Uterus (tissue), 3 donors: ENCODE measurements at regions not wholly inside any gene's neighbourhood (a gene's known extent, or its start where the extent isn't known, plus 50 kb on each side); places are given as distances from the start of the nearest gene placed in this dataset.

ENCODE experiments used
- DNase-seq, 2 donors: peaks; one replicate each; pipeline ENCODE4 v3.0.0-alpha.2; 2019 to 2020
- H3K27ac ChIP-seq, 2 donors: fragments of 200-600 bp; sonication (generic); 1 replicate in 1 of 2; 2 replicates in 1 of 2; pipeline ENCODE4 v1.5.1; 2016 to 2018
- H3K27me3 ChIP-seq, 2 donors: fragments of 200-600 bp; sonication (generic); one replicate each; pipeline ENCODE4 v1.5.1; 2018 to 2019; ENCODE audit warnings: control low read depth in 1 of 2
- H3K36me3 ChIP-seq, 2 donors: fragments of 200-600 bp; sonication (generic); one replicate each; pipeline ENCODE4 v1.5.1; 2019; ENCODE audit warnings: control low read depth in 1 of 2
- H3K4me1 ChIP-seq, 2 donors: fragments of 200-600 bp; sonication (generic); one replicate each; pipeline ENCODE4 v1.5.1; 2018 to 2019; ENCODE audit warnings: control low read depth in 1 of 2
- H3K4me3 ChIP-seq, 2 donors: fragments of 200-600 bp; sonication (generic); 1 replicate in 1 of 2; 2 replicates in 1 of 2; pipeline ENCODE4 v1.5.1; 2018 to 2019; ENCODE audit warnings: mild to moderate bottlenecking in 1 of 2
- H3K9me3 ChIP-seq, 2 donors: fragments of 200-600 bp; sonication (generic); one replicate each; pipeline ENCODE4 v1.5.1; 2019; ENCODE audit warnings: control low read depth in 1 of 2
- CTCF ChIP-seq, 4 experiments: fragments of 200-600 bp in 2 of 4; fragments of 450-650 bp in 2 of 4; sonication (generic) in 2 of 4; IDR thresholded peaks; one replicate each; pipeline ENCODE4 v1.5.1; 2016 to 2019; ENCODE audit warnings: antibody characterized with exemption in 4 of 4, mild to moderate bottlenecking in 2 of 4, moderate library complexity in 1 of 4
- POLR2A ChIP-seq, 2 donors: fragments of 450-650 bp; IDR thresholded peaks; one replicate each; pipeline ENCODE4 v1.6.1; 2016; ENCODE audit warnings: antibody characterized with exemption in 2 of 2, mild to moderate bottlenecking in 1 of 2, moderate library complexity in 1 of 2
- intact Hi-C: fragments of 100-400 bp; cut with DNase I; formaldehyde crosslinking; loops from one replicate; pipeline ENCODE4 v1.15.1; 2023; ENCODE audit warnings: low total_unique reads
- donor health status: DM: yes; HTN: yes; CAD: no.

- Histone ChIP-seq H3K27me3 (no peaks in the 10 kb centered on the region), H3K4me3 (no peak overlapping the region), H3K9me3 (no peaks in the 10 kb centered on the region), H3K36me3 (no peaks in the 10 kb centered on the region), H3K27ac (no peak overlapping the region), H3K4me1 (no peaks in the 10 kb centered on the region)
- TF ChIP-seq POLR2A (IDR thresholded peaks at IDR 0.05) (no peak), CTCF (IDR thresholded peaks at IDR 0.05) (no peak)
- intact Hi-C loops, result no loop called here
- no peak for DNase-seq
These were observed 144.0 kb downstream of the SOX9 start for GRCh38 chr17:72264682-72265405.

GRCh38 chr17:72266112-72266775 is 145.4 kb downstream of the SOX9 start:
- DNase-seq, result no peak
- Histone ChIP-seq H3K4me3 (no peak overlapping the region), H3K27ac (no peak overlapping the region), H3K9me3 (no peaks in the 10 kb centered on the region), H3K27me3 (no peaks in the 10 kb centered on the region), H3K36me3 (no peaks in the 10 kb centered on the region), H3K4me1 (no peaks in the 10 kb centered on the region)
- intact Hi-C loops, result no loop called here
- no peak for TF ChIP-seq CTCF (IDR thresholded peaks at IDR 0.05)
- TF ChIP-seq POLR2A (IDR thresholded peaks at IDR 0.05), result no peak

GRCh38 chr17:72267601-72268000 is 146.8 kb downstream of the SOX9 start:
- Histone ChIP-seq H3K4me3 (no peak overlapping the region), H3K36me3 (no peaks in the 10 kb centered on the region), H3K27ac (no peak overlapping the region), H3K4me1 (no peaks in the 10 kb centered on the region), H3K27me3 (no peaks in the 10 kb centered on the region), H3K9me3 (no peaks in the 10 kb centered on the region)
- DNase-seq, result no peak
- intact Hi-C loops, result no loop called here
- TF ChIP-seq POLR2A (IDR thresholded peaks at IDR 0.05) (no peak), CTCF (IDR thresholded peaks at IDR 0.05) (no peak)

- H3K9me3 ChIP-seq, result no peaks in the 10 kb centered on the region
- H3K4me1 ChIP-seq, result no peaks in the 10 kb centered on the region
- TF ChIP-seq CTCF (IDR thresholded peaks at IDR 0.05), result no peak
- TF ChIP-seq POLR2A (IDR thresholded peaks at IDR 0.05), result no peak
- H3K27ac ChIP-seq, result no peak overlapping the region
- DNase-seq, result no peak
- H3K36me3 ChIP-seq, result no peaks in the 10 kb centered on the region
- intact Hi-C loops, result no loop called here
- H3K4me3 ChIP-seq, result no peak overlapping the region
- H3K27me3 ChIP-seq, result no peaks in the 10 kb centered on the region
These were observed 147.6 kb downstream of the SOX9 start for GRCh38 chr17:72268431-72268830.

GRCh38 chr17:72270273-72270924 is 149.6 kb downstream of the SOX9 start:
- TF ChIP-seq CTCF (IDR thresholded peaks at IDR 0.05) (no peak), POLR2A (IDR thresholded peaks at IDR 0.05) (no peak)
- Histone ChIP-seq H3K4me1 (no peaks in the 10 kb centered on the region), H3K36me3 (no peaks in the 10 kb centered on the region), H3K27ac (no peak overlapping the region), H3K27me3 (no peaks in the 10 kb centered on the region), H3K9me3 (no peaks in the 10 kb centered on the region), H3K4me3 (no peak overlapping the region)
- intact Hi-C loops, result no loop called here
- no peak for DNase-seq
